WTC11 (cell line): ENCODE measurements at regions not wholly inside any gene's neighbourhood (a gene's known extent, or its start where the extent isn't known, plus 50 kb on each side); places are given as distances from the start of the nearest gene placed in this dataset.

ENCODE experiments used
- ATAC-seq: fragments of 200-7000 bp; cut with Tn5 transposase; 2 replicates; pipeline ENCODE4 v1.10.0; 2021; ENCODE audit warnings: mild to moderate bottlenecking, moderate library complexity
- CTCF ChIA-PET: fragments of 300-600 bp; sonication (Branson Sonifier 250); formaldehyde crosslinking; loops from one replicate; lab custom pipeline; 2021; ENCODE audit warnings: antibody characterized with exemption; lab: Charles Lee
- POLR2A ChIA-PET: fragments of 350-600 bp; sonication (Branson Sonifier 250); formaldehyde crosslinking; loops from one replicate; lab custom pipeline; 2021; ENCODE audit warnings: antibody characterized with exemption; lab: Charles Lee
- DNase-seq: peaks from one replicate; pipeline ENCODE4 v3.0.0; 2021; ENCODE audit warnings: low spot score
- H3K27ac Mint-ChIP-seq: 2 replicates; pipeline ENCODE4 v1.8.0; 2021; ENCODE audit warnings: mixed read lengths
- H3K27me3 Mint-ChIP-seq: 2 replicates; pipeline ENCODE4 v1.8.0; 2021; ENCODE audit warnings: low read depth, mild to moderate bottlenecking, moderate library complexity, mixed read lengths
- H3K36me3 Mint-ChIP-seq: 2 replicates; pipeline ENCODE4 v1.8.0; 2021; ENCODE audit warnings: mixed read lengths
- H3K4me1 Mint-ChIP-seq: 2 replicates; pipeline ENCODE4 v1.8.0; 2022; ENCODE audit warnings: mixed read lengths
- H3K4me3 Mint-ChIP-seq: 2 replicates; pipeline ENCODE4 v1.8.0; 2021; ENCODE audit warnings: mild to moderate bottlenecking, moderate library complexity, mixed read lengths
- H3K9me3 Mint-ChIP-seq: 2 replicates; pipeline ENCODE4 v1.8.0; 2021; ENCODE audit warnings: mixed read lengths
- AFF4 ChIP-seq: sonication (generic); formaldehyde crosslinking; IDR thresholded peaks from 2 replicates; pipeline ENCODE4 v1.8.1; 2023; ENCODE audit warnings: mild to moderate bottlenecking, missing genetic modification reagents, borderline replicate concordance
- ATF6 ChIP-seq: sonication (generic); formaldehyde crosslinking; IDR thresholded peaks from 2 replicates; pipeline ENCODE4 v1.8.1; 2023; ENCODE audit warnings: mild to moderate bottlenecking, missing genetic modification reagents
- CDX4 ChIP-seq: fragments of 250-450 bp; sonication (Bioruptor Pico); IDR thresholded peaks from 2 replicates; pipeline ENCODE4 v1.9.0; 2021; ENCODE audit warnings: moderate library complexity, mild to moderate bottlenecking, inconsistent platforms, borderline replicate concordance
- E2F1 ChIP-seq: sonication (generic); formaldehyde crosslinking; IDR thresholded peaks from 2 replicates; pipeline ENCODE4 v1.8.0; 2022; ENCODE audit warnings: mild to moderate bottlenecking, missing genetic modification reagents
- E2F4 ChIP-seq: sonication (generic); formaldehyde crosslinking; IDR thresholded peaks from 2 replicates; pipeline ENCODE4 v1.8.1; 2022; ENCODE audit warnings: low read depth, mild to moderate bottlenecking, moderate library complexity, missing genetic modification reagents, borderline replicate concordance
- FOXP4 ChIP-seq: sonication (generic); formaldehyde crosslinking; IDR thresholded peaks from 2 replicates; pipeline ENCODE4 v1.8.0; 2022; ENCODE audit warnings: mild to moderate bottlenecking, missing genetic modification reagents
- NFE2L1 ChIP-seq: sonication (generic); formaldehyde crosslinking; IDR thresholded peaks from 2 replicates; pipeline ENCODE4 v1.8.1; 2023; ENCODE audit warnings: missing genetic modification reagents
- NR2C2 ChIP-seq: sonication (generic); formaldehyde crosslinking; IDR thresholded peaks from 2 replicates; pipeline ENCODE4 v1.8.0; 2022; ENCODE audit warnings: mild to moderate bottlenecking, missing genetic modification reagents
- NR3C1 ChIP-seq: sonication (generic); formaldehyde crosslinking; conservative IDR thresholded peaks from 2 replicates; pipeline ENCODE4 v1.8.1; 2023; ENCODE audit warnings: low read depth, mild to moderate bottlenecking, missing genetic modification reagents
- OVOL2 ChIP-seq: fragments of 250-450 bp; sonication (Bioruptor Pico); IDR thresholded peaks from 2 replicates; pipeline ENCODE4 v1.9.0; 2021; ENCODE audit warnings: mild to moderate bottlenecking, borderline replicate concordance
- PRRX2 ChIP-seq: fragments of 250-450 bp; sonication (Bioruptor Pico); IDR thresholded peaks from 2 replicates; pipeline ENCODE4 v1.8.0; 2021; ENCODE audit warnings: mild to moderate bottlenecking
- RORB ChIP-seq: fragments of 250-450 bp; sonication (Bioruptor Pico); IDR thresholded peaks from 2 replicates; pipeline ENCODE4 v1.9.0; 2021; ENCODE audit warnings: mild to moderate bottlenecking
- SMAD3 ChIP-seq: sonication (generic); formaldehyde crosslinking; IDR thresholded peaks from 2 replicates; pipeline ENCODE4 v1.8.0; 2022; ENCODE audit warnings: missing genetic modification reagents, mild to moderate bottlenecking, borderline replicate concordance
- SMAD4 ChIP-seq: sonication (generic); formaldehyde crosslinking; IDR thresholded peaks from 2 replicates; pipeline ENCODE4 v1.8.0; 2022; ENCODE audit warnings: mild to moderate bottlenecking, missing genetic modification reagents
- ZNF138 ChIP-seq: sonication (generic); formaldehyde crosslinking; conservative IDR thresholded peaks from 2 replicates; pipeline ENCODE4 v1.8.1; 2022; ENCODE audit warnings: mild to moderate bottlenecking, moderate library complexity, missing genetic modification reagents
- ZNF317 ChIP-seq: sonication (generic); formaldehyde crosslinking; IDR thresholded peaks from 2 replicates; pipeline ENCODE4 v1.8.1; 2023; ENCODE audit warnings: low read depth, mild to moderate bottlenecking, moderate library complexity, missing genetic modification reagents, borderline replicate concordance
- ZNF396 ChIP-seq: fragments of 250-450 bp; sonication (Bioruptor Pico); IDR thresholded peaks from 2 replicates; pipeline ENCODE4 v1.8.0; 2021; ENCODE audit warnings: mild to moderate bottlenecking, moderate library complexity, borderline replicate concordance
- ZNF416 ChIP-seq: fragments of 250-450 bp; sonication (Bioruptor Pico); IDR thresholded peaks from 2 replicates; pipeline ENCODE4 v1.9.0; 2021; ENCODE audit warnings: mild to moderate bottlenecking, inconsistent platforms

- Mint-ChIP-seq H3K4me3 (no peak overlapping the region), H3K9me3 (peaks cover 9% of the 10 kb centered on the region; the same call in 1 of the 2 replicates), H3K36me3 (no peaks in the 10 kb centered on the region), H3K27ac (no peak overlapping the region), H3K4me1 (peaks cover 55% of the 10 kb centered on the region), H3K27me3 (no peaks in the 10 kb centered on the region)
- TF ChIP-seq E2F4 (CRISPR knock-in tag): no peak
- TF ChIP-seq ZNF317 (CRISPR knock-in tag): no peak
- no peak for TF ChIP-seq RORB (CRISPR knock-in tag)
- no peak for TF ChIP-seq SMAD4
- TF ChIP-seq PRRX2 (CRISPR knock-in tag): no peak
- TF ChIP-seq FOXP4 (CRISPR knock-in tag): no peak
- no peak for TF ChIP-seq E2F1 (CRISPR knock-in tag)
- no peak for TF ChIP-seq OVOL2 (CRISPR knock-in tag)
- TF ChIP-seq AFF4 (CRISPR knock-in tag): no peak
- TF ChIP-seq ZNF138 (CRISPR knock-in tag): no peak
- no peak for TF ChIP-seq CDX4
- no peak for TF ChIP-seq NR2C2 (CRISPR knock-in tag)
- TF ChIP-seq NFE2L1 (CRISPR knock-in tag): no peak
- no peak for TF ChIP-seq ZNF396 (CRISPR knock-in tag)
- TF ChIP-seq SMAD3 (CRISPR knock-in tag): no peak
- no peak for TF ChIP-seq ZNF416 (CRISPR knock-in tag)
- no peak for TF ChIP-seq NR3C1 (CRISPR knock-in tag)
- TF ChIP-seq ATF6 (CRISPR knock-in tag): no peak
- CTCF ChIA-PET: no interaction called here
- no peak for DNase-seq
- no peak for ATAC-seq
- POLR2A ChIA-PET: no interaction called here
These were observed 172.2 kb downstream of the SNAPC1 start for GRCh38 chr14:61934385-61934784.
